Psoas muscle (tissue), 7 donors: ENCODE measurements at regions not wholly inside any gene's neighbourhood (a gene's known extent, or its start where the extent isn't known, plus 50 kb on each side); places are given as distances from the start of the nearest gene placed in this dataset.
"Not testable (repeated sequence)": the region's sequence is repeated elsewhere in the genome, so short reads cannot be mapped to it uniquely, and the experiment has no call there.

Experiments used
- ATAC-seq, 4 donors: fragments of 200-7000 bp; cut with Tn5 transposase; one replicate each; pipeline ENCODE4 v1.9.1; 2020; ENCODE audit warnings: moderate library complexity in 3 of 4, mild to moderate bottlenecking in 2 of 4
- DNase-seq, 2 donors: peaks; one replicate each; pipeline ENCODE4 v3.0.0-alpha.2; 2020
- H3K27ac ChIP-seq: fragments of 200-600 bp; one replicate; pipeline ENCODE4 v1.8.0; 2022
- H3K27me3 ChIP-seq, 3 donors: fragments of 200-600 bp in 1 of 3; one replicate each; pipeline versions ENCODE4 v1.6.1 to v1.8.0; 2013 to 2022; ENCODE audit warnings: low read length in 2 of 3, mild to moderate bottlenecking in 2 of 3, moderate library complexity in 1 of 3; ENCODE audit not compliant: insufficient read depth in 3 of 3
- H3K36me3 ChIP-seq, 2 donors: fragments of 200-600 bp in 1 of 2; one replicate each; pipeline versions ENCODE4 v1.6.1 to v1.8.0; 2013 to 2022; ENCODE audit warnings: low read depth in 1 of 2, mild to moderate bottlenecking in 1 of 2, moderate library complexity in 1 of 2; ENCODE audit not compliant: insufficient read depth in 1 of 2
- H3K4me1 ChIP-seq: fragments of 200-600 bp; one replicate; pipeline ENCODE4 v1.8.0; 2022
- H3K4me3 ChIP-seq: fragments of 200-600 bp; one replicate; pipeline ENCODE4 v1.8.0; 2022; ENCODE audit warnings: mild to moderate bottlenecking
- H3K9me3 ChIP-seq: fragments of 200-600 bp; one replicate; pipeline ENCODE4 v1.8.0; 2022
- WGBS, 3 donors: extraction: QIAGEN DNeasy Blood & Tissue Kit; methylation state at CpG; one replicate each; pipeline versions ENCODE4 v1.1.6 to v1.1.7; 2013; 5-methylcytosine and 5-hydroxymethylcytosine counted together
- intact Hi-C, 2 donors: fragments of 100-400 bp; cut with DNase I; formaldehyde crosslinking; loops; one replicate each; pipeline versions ENCODE4 v1.11.0 to v1.14.2; 2022
- TF ChIP-seq, protein P1 (sequence below): fragments of 200-600 bp; IDR thresholded peaks from one replicate; pipeline ENCODE4 v1.8.0; 2022; ENCODE audit warnings: antibody characterized with exemption
- donor health status: healthy with polysubstance abuse.
- donor health status: DM: no; HTN: no; CAD: no; lungs with moderate emphysema.
- donor health status: Bipolar disorder and iron deficiency.
- donor health status: healthy.
- donor health status: DM: yes; HTN: yes; CAD: no.
- donor health status: DM: no; HTN: no; CAD: no.
- donor health status: DM: yes; HTN: yes; CAD: no.

- no peaks in the 10 kb centered on the region for H3K27me3 ChIP-seq
- no peak overlapping the region for H3K4me3 ChIP-seq
- no peak overlapping the region for H3K27ac ChIP-seq
- DNase-seq (no peak), ATAC-seq (no peak)
- WGBS, 3 donors, result 67 to 80% (median 69%) methylated on average over 5 of the region's 5 CpGs
- intact Hi-C loops, result no loop called here
- no peaks in the 10 kb centered on the region for H3K4me1 ChIP-seq
- no peaks in the 10 kb centered on the region for H3K9me3 ChIP-seq
- TF ChIP-seq, protein P1, sequence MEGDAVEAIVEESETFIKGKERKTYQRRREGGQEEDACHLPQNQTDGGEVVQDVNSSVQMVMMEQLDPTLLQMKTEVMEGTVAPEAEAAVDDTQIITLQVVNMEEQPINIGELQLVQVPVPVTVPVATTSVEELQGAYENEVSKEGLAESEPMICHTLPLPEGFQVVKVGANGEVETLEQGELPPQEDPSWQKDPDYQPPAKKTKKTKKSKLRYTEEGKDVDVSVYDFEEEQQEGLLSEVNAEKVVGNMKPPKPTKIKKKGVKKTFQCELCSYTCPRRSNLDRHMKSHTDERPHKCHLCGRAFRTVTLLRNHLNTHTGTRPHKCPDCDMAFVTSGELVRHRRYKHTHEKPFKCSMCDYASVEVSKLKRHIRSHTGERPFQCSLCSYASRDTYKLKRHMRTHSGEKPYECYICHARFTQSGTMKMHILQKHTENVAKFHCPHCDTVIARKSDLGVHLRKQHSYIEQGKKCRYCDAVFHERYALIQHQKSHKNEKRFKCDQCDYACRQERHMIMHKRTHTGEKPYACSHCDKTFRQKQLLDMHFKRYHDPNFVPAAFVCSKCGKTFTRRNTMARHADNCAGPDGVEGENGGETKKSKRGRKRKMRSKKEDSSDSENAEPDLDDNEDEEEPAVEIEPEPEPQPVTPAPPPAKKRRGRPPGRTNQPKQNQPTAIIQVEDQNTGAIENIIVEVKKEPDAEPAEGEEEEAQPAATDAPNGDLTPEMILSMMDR, result no peak
- H3K36me3 ChIP-seq, result no peaks in the 10 kb centered on the region
Measured at GRCh38 chr2:11945139-11946126, 199.0 kb downstream of the LPIN1 start.

DNA sequence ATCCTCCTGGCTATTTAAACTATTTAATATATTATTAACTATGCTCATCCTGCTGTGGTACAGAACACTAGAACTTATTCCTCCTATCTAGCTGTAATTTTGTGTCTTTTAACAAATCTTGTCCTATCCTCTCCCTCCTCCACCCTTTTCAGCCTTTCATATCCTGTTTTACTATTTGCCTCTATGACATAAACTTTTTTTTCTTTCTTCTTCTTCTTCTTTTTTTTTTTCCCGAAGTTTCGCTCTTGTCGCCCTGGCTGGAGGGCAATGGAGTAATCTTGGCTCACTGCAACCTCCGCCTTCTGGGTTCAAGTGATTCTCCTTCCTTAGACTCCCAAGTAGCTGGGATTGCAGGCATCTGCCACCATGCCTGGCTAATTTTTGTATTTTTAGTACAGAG lies 201.5 kb downstream of the LPIN1 start:
- TF ChIP-seq, protein P1, result no peak
- Histone ChIP-seq H3K9me3 (no peaks in the 10 kb centered on the region), H3K4me3 (no peak overlapping the region), H3K36me3 (no peaks in the 10 kb centered on the region), H3K27ac (no peak overlapping the region), H3K27me3 (no peaks in the 10 kb centered on the region), H3K4me1 (no peaks in the 10 kb centered on the region)
- intact Hi-C loops, result no loop called here
- WGBS, 3 donors, result 90 to 96% (median 93%) methylated on average over 4 of the region's 4 CpGs
- no peak for ATAC-seq
- DNase-seq, result no peak

DNA sequence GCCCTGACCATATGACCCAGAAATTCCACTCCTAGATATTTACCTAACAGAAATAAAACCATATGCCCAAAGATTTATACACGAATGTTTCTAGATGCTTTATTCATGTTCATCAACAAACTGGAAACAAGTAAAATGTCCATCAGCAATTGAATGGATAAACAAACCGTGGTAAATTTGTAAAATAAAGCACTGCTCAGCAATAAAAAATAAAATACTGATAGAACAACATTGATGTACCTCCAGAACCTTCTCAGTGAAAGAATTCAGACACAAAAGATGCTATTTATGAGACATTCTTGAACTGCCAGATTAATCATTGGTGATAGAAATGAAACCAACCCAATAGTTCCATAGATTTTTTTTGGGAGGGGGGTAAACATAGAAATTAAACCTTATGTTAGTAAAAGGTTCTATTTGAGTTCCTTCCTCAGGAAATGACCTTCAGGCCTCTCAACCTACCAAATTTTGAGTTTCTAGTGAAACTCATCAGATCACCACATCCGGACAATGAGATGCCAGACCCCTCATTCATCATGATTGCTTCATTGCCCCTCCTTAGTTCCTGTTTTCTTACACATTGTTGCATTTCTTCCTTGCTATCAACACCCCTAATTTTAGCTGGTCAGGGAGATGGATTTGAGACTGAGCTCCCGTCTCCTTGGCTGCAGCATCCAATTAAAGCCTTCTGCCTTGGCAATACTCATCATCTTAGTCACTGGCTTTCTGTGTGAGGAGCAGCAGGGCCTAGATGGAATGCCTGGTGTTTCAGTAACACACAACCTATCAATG lies 203.5 kb downstream of the LPIN1 start:
- intact Hi-C loops, result no loop called here
- no peak overlapping the region for H3K4me3 ChIP-seq
- DNase-seq (no peak), ATAC-seq (no peak)
- H3K27me3 ChIP-seq, result peaks cover 0 to 7% (median 0%) of the 10 kb centered on the region in 3 donors
- H3K4me1 ChIP-seq, result no peaks in the 10 kb centered on the region
- H3K9me3 ChIP-seq, result no peaks in the 10 kb centered on the region
- no peak overlapping the region for H3K27ac ChIP-seq
- H3K36me3 ChIP-seq, result no peaks in the 10 kb centered on the region
- 85 to 89% (median 86%) methylated on average over 4 of the region's 4 CpGs for WGBS, 3 donors
- TF ChIP-seq, protein P1, result no peak

- H3K27me3 ChIP-seq, result peaks cover 0 to 9% (median 2%) of the 10 kb centered on the region in 3 donors
- TF ChIP-seq, protein P1, result no peak
- H3K27ac ChIP-seq, result no peak overlapping the region
- DNase-seq (no peak), ATAC-seq (no peak)
- no peaks in the 10 kb centered on the region for H3K4me1 ChIP-seq
- no peaks in the 10 kb centered on the region for H3K9me3 ChIP-seq
- 89 to 95% (median 93%) methylated on average over 2 of the region's 2 CpGs for WGBS, 3 donors
- no peaks in the 10 kb centered on the region for H3K36me3 ChIP-seq
- no peak overlapping the region for H3K4me3 ChIP-seq
- intact Hi-C loops, result no loop called here
Measured at GRCh38 chr2:11950896-11951295, 204.5 kb downstream of the LPIN1 start.

- H3K4me1 ChIP-seq, H3K27me3 ChIP-seq, H3K36me3 ChIP-seq, DNase-seq, H3K27ac ChIP-seq, H3K4me3 ChIP-seq, intact Hi-C loops, H3K9me3 ChIP-seq, ATAC-seq: not testable (repeated sequence)
- 87 to 90% (median 90%) methylated on average over 6 of the region's 6 CpGs for WGBS, 3 donors
Measured at GRCh38 chr2:11951492-11951891, 205.1 kb downstream of the LPIN1 start.
